Endothelial cell of umbilical vein (primary cell): ENCODE measurements at regions not wholly inside any gene's neighbourhood (a gene's known extent, or its start where the extent isn't known, plus 50 kb on each side); places are given as distances from the start of the nearest gene placed in this dataset.

ENCODE experiments used
- BruUV-seq: library from RNA; stranded (reverse); fragments of 400-500 nt; replicated peaks from 2 replicates; lab custom pipeline; 2021; lab: Mats Ljungman, UMichigan
- CTCF ChIA-PET: fragments of 300-600, 350-600 bp; sonication (Branson Sonifier 250); formaldehyde crosslinking; loops from one replicate; lab custom pipeline; 2021; ENCODE audit warnings: antibody characterized with exemption, inconsistent platforms; lab: Charles Lee
- POLR2A ChIA-PET: fragments of 300-600, 350-600 bp; sonication (Branson Sonifier 250); formaldehyde crosslinking; loops from one replicate; lab custom pipeline; 2021; ENCODE audit warnings: antibody characterized with exemption, inconsistent platforms; lab: Charles Lee
- DNase-seq: peaks from one replicate; pipeline ENCODE4 v3.0.0-alpha.2; 2011; ENCODE audit warnings: low read depth, low spot score
- FAIRE-seq: peaks from 2 replicates; lab custom pipeline; 2011; peaks lifted over from hg19 to GRCh38; lab: Jason Lieb, UNC
- H2AFZ ChIP-seq: 2 replicates; pipeline ENCODE4 v1.6.0; 2012; ENCODE audit warnings: low read depth, low read length, control low read depth, inconsistent platforms
- H3K27ac ChIP-seq: 2 replicates; pipeline ENCODE4 v1.5.1; 2011; ENCODE audit warnings: low read depth, mild to moderate bottlenecking, control low read depth, low read length, moderate library complexity; ENCODE audit not compliant: insufficient read depth
- H3K27me3 ChIP-seq, 2 experiments: 2 replicates each; pipeline versions ENCODE4 v1.6.0 to v1.6.1; 2011; ENCODE audit warnings: low read length in 2 of 2, mixed read lengths in 1 of 2; ENCODE audit not compliant: control insufficient read depth in 2 of 2, insufficient read depth in 2 of 2
- H3K36me3 ChIP-seq, 2 experiments: 2 replicates in 1 of 2; 3 replicates in 1 of 2; pipeline ENCODE4 v1.5.1; 2011; ENCODE audit warnings: low read length in 2 of 2, mild to moderate bottlenecking in 1 of 2, moderate library complexity in 1 of 2; ENCODE audit not compliant: control insufficient read depth in 2 of 2, insufficient read depth in 2 of 2; ENCODE audit errors: extremely low read depth in 1 of 2
- H3K4me1 ChIP-seq: 3 replicates; pipeline ENCODE4 v1.5.1; 2011; ENCODE audit warnings: mild to moderate bottlenecking, low read length; ENCODE audit not compliant: control insufficient read depth, insufficient read depth; ENCODE audit errors: extremely low read depth
- H3K4me2 ChIP-seq: 2 replicates; pipeline ENCODE4 v1.6.1; 2011; ENCODE audit warnings: low read length, control low read depth, mixed read lengths; ENCODE audit not compliant: insufficient read depth
- H3K4me3 ChIP-seq, 3 experiments: fragments of 200-600 bp in 1 of 3; sonication (generic), shearing (Covaris generic) in 1 of 3; replicated peaks in 1 of 3; 2 replicates each; pipeline ENCODE4 v1.5.1; 2011 to 2016; ENCODE audit warnings: control low read depth in 3 of 3, low read length in 3 of 3, mild to moderate bottlenecking in 2 of 3, inconsistent platforms in 1 of 3, low read depth in 1 of 3, moderate library complexity in 1 of 3; ENCODE audit not compliant: insufficient read depth in 1 of 3
- H3K79me2 ChIP-seq: 2 replicates; pipeline ENCODE4 v1.6.0; 2012; ENCODE audit warnings: low read length, inconsistent platforms; ENCODE audit not compliant: control insufficient read depth, insufficient read depth
- H3K9ac ChIP-seq: replicated peaks from 2 replicates; pipeline ENCODE3; 2011; ENCODE audit warnings: low read length, control low read depth; ENCODE audit not compliant: insufficient read depth; ENCODE audit errors: extremely low read depth
- H3K9me1 ChIP-seq: replicated peaks from 3 replicates; pipeline ENCODE4 v1.6.0; 2011; ENCODE audit warnings: mild to moderate bottlenecking, low read length; ENCODE audit not compliant: control insufficient read depth, insufficient read depth; ENCODE audit errors: extremely low read depth
- H3K9me3 ChIP-seq: replicated peaks from 2 replicates; pipeline ENCODE4 v1.5.1; 2012; ENCODE audit warnings: low read length, inconsistent platforms; ENCODE audit not compliant: control insufficient read depth, insufficient read depth
- H4K20me1 ChIP-seq: replicated peaks from 2 replicates; pipeline ENCODE3; 2011; ENCODE audit warnings: mild to moderate bottlenecking, low read length; ENCODE audit not compliant: control insufficient read depth, insufficient read depth; ENCODE audit errors: extremely low read depth
- CTCF ChIP-seq, 2 donors: IDR thresholded peaks; 1 replicate in 1 of 2; 2 replicates in 1 of 2; pipeline ENCODE4 v1.5.1; 2011; ENCODE audit warnings: low read length in 2 of 2, mild to moderate bottlenecking in 2 of 2, moderate library complexity in 2 of 2, control low read depth in 1 of 2, inconsistent platforms in 1 of 2, low read depth in 1 of 2; ENCODE audit not compliant: insufficient read depth in 1 of 2; ENCODE audit errors: extremely low read depth in 1 of 2
- EZH2 ChIP-seq: IDR thresholded peaks from 2 replicates; pipeline ENCODE4 v1.6.1; 2012; ENCODE audit warnings: borderline replicate concordance, low read depth, mild to moderate bottlenecking, moderate library complexity, low read length, inconsistent platforms; ENCODE audit not compliant: severe bottlenecking
- FOS ChIP-seq: IDR thresholded peaks from 2 replicates; pipeline ENCODE4 v1.6.1; 2011; ENCODE audit warnings: mild to moderate bottlenecking, low read length, moderate library complexity, borderline replicate concordance; ENCODE audit not compliant: insufficient read depth
- GATA2 ChIP-seq: IDR thresholded peaks from 2 replicates; pipeline ENCODE4 v1.7.0; 2011; ENCODE audit warnings: low read depth, mild to moderate bottlenecking, moderate library complexity, mixed read lengths, low read length; ENCODE audit not compliant: insufficient read length, insufficient read depth
- JUN ChIP-seq: IDR thresholded peaks from 2 replicates; pipeline ENCODE4 v1.6.1; 2011; ENCODE audit warnings: borderline replicate concordance, low read depth; ENCODE audit not compliant: insufficient read length, insufficient read depth
- MAX ChIP-seq: IDR thresholded peaks from 2 replicates; pipeline ENCODE4 v1.6.1; 2011; ENCODE audit not compliant: insufficient read depth, insufficient read length
- MYC ChIP-seq: IDR thresholded peaks from one replicate; pipeline ENCODE4 v1.6.1; 2011; ENCODE audit warnings: mild to moderate bottlenecking, low read depth, low read length
- POLR2A ChIP-seq: IDR thresholded peaks from 2 replicates; pipeline ENCODE4 v1.6.1; 2012; ENCODE audit warnings: low read depth, mild to moderate bottlenecking, control low read depth, low read length
- POLR2AphosphoS5 ChIP-seq: IDR thresholded peaks from 2 replicates; pipeline ENCODE4 v1.6.1; 2012; ENCODE audit warnings: low read depth, mild to moderate bottlenecking, control low read depth, low read length, moderate library complexity; ENCODE audit not compliant: insufficient read depth
- dilution Hi-C: fragments of 300-500 bp; cut with MboI; formaldehyde crosslinking; loops from one replicate; pipeline ENCODE4 v1.15.0; 2019; ENCODE audit warnings: low sequenced_read_pairs; ENCODE audit not compliant: extremely low pct_ligation_motif_present
- intact Hi-C: fragments of 100-400 bp; cut with micrococcal nuclease; formaldehyde crosslinking; loops from one replicate; pipeline ENCODE4 v1.10.0; 2022

GRCh38 chr10:43818687-43819086 is 170.0 kb upstream of the ZNF32 start:
- no peaks in the 10 kb centered on the region for H4K20me1 ChIP-seq
- H3K9me3 ChIP-seq, result no peaks in the 10 kb centered on the region
- H3K9ac ChIP-seq, result no peak overlapping the region
- DNase-seq (no peak), FAIRE-seq (no peak)
- H3K27me3 ChIP-seq, result no peaks in the 10 kb centered on the region
- TF ChIP-seq EZH2, result no peak
- TF ChIP-seq FOS, result no peak
- TF ChIP-seq CTCF (IDR thresholded peaks at IDR 0.05; ENCODE audit: extremely low read depth in 1 of 2, insufficient read depth in 1 of 2, low read depth in 1 of 2, low read length in 2 of 2), result no peak
- no peak for TF ChIP-seq POLR2A
- TF ChIP-seq MAX, result no peak
- TF ChIP-seq GATA2, result no peak
- no peak for TF ChIP-seq POLR2AphosphoS5
- TF ChIP-seq JUN, result no peak
- no peak for TF ChIP-seq MYC
- no peak overlapping the region for H3K4me2 ChIP-seq
- H3K27ac ChIP-seq, result no peak overlapping the region
- H3K9me1 ChIP-seq, result no peaks in the 10 kb centered on the region
- H2AFZ ChIP-seq, result no peak overlapping the region
- H3K4me1 ChIP-seq, result peaks cover 4% of the 10 kb centered on the region
- no TSS peak for BruUV-seq
- H3K79me2 ChIP-seq, result no peaks in the 10 kb centered on the region
- intact Hi-C loops, result no loop called here
- no peaks in the 10 kb centered on the region for H3K36me3 ChIP-seq
- dilution Hi-C loops, result no loop called here
- H3K4me3 ChIP-seq, result no peak overlapping the region
- POLR2A ChIA-PET, result no interaction called here
- CTCF ChIA-PET, result no interaction called here
